Panc1 (cell line): ENCODE measurements at regions not wholly inside any gene's neighbourhood (a gene's known extent, or its start where the extent isn't known, plus 50 kb on each side); places are given as distances from the start of the nearest gene placed in this dataset.

Experiments used
- ATAC-seq: fragments of 200-7000 bp; cut with Tn5 transposase; 2 replicates; pipeline ENCODE4 v1.9.1; 2020; ENCODE audit warnings: mild to moderate bottlenecking, moderate library complexity
- BruUV-seq: library from RNA; stranded (reverse); fragments of 400-500 nt; replicated peaks from 2 replicates; lab custom pipeline; 2021; lab: Mats Ljungman, UMichigan
- CTCF ChIA-PET: fragments of 300-600 bp; sonication (Branson Sonifier 250); formaldehyde crosslinking; loops from one replicate; lab custom pipeline; 2022; ENCODE audit warnings: antibody characterized with exemption; lab: Charles Lee
- POLR2A ChIA-PET: fragments of 300-600 bp; sonication (Branson Sonifier 250); formaldehyde crosslinking; loops from one replicate; lab custom pipeline; 2022; ENCODE audit warnings: antibody characterized with exemption; lab: Charles Lee
- DNase-seq: peaks from one replicate; pipeline ENCODE4 v3.0.0-alpha.2; 2010; ENCODE audit warnings: low read depth, low spot score
- H3K27ac ChIP-seq: 2 replicates; pipeline ENCODE4 v1.5.1; 2011; ENCODE audit warnings: mild to moderate bottlenecking, low read length, inconsistent platforms
- H3K27me3 ChIP-seq: fragments of 200-500 bp; sonication (Bioruptor generic); 2 replicates; pipeline ENCODE4 v1.6.0; 2014; ENCODE audit warnings: low read length, inconsistent platforms; ENCODE audit not compliant: control insufficient read depth, insufficient read depth
- H3K36me3 ChIP-seq: fragments of 200-500 bp; sonication (Bioruptor generic); 2 replicates; pipeline ENCODE4 v1.5.1; 2014; ENCODE audit warnings: inconsistent platforms, mild to moderate bottlenecking, low read length, moderate library complexity; ENCODE audit not compliant: control insufficient read depth, insufficient read depth
- H3K4me1 ChIP-seq: 2 replicates; pipeline ENCODE4 v1.5.1; 2011; ENCODE audit warnings: inconsistent platforms, mild to moderate bottlenecking, low read length, moderate library complexity; ENCODE audit not compliant: control insufficient read depth, insufficient read depth
- H3K4me3 ChIP-seq, 2 experiments: 2 replicates each; pipeline ENCODE4 v1.5.1; 2011 to 2012; ENCODE audit warnings: low read depth in 2 of 2, low read length in 2 of 2, mild to moderate bottlenecking in 2 of 2, inconsistent platforms in 1 of 2, moderate library complexity in 1 of 2
- H3K9me3 ChIP-seq: fragments of 200-500 bp; sonication (Bioruptor generic); 2 replicates; pipeline ENCODE4 v1.5.1; 2014; ENCODE audit warnings: low read depth, mild to moderate bottlenecking, inconsistent platforms, low read length, moderate library complexity; ENCODE audit not compliant: control insufficient read depth, insufficient read depth
- CTCF ChIP-seq: fragments of 450-650 bp; IDR thresholded peaks from 2 replicates; pipeline ENCODE4 v1.5.1; 2017; ENCODE audit warnings: mild to moderate bottlenecking
- POLR2AphosphoS5 ChIP-seq: IDR thresholded peaks from 2 replicates; pipeline ENCODE4 v1.6.1; 2012; ENCODE audit warnings: mild to moderate bottlenecking, low read depth, low read length, moderate library complexity
- SIN3A ChIP-seq: IDR thresholded peaks from 2 replicates; pipeline ENCODE4 v1.6.1; 2012; ENCODE audit warnings: low read depth, mild to moderate bottlenecking, low read length, moderate library complexity, borderline replicate concordance; ENCODE audit not compliant: insufficient read depth
- TCF7L2 ChIP-seq: IDR thresholded peaks from 2 replicates; pipeline ENCODE4 v1.6.1; 2011; ENCODE audit warnings: mild to moderate bottlenecking, low read depth, low read length, inconsistent platforms
- in situ Hi-C: cut with HindIII; loops from 2 replicates; pipeline ENCODE4 v1.10.0; 2016; ENCODE audit warnings: low sequenced_read_pairs, low pct_unique_long_range_greater_than_20kb
- intact Hi-C: fragments of 100-400 bp; cut with micrococcal nuclease; formaldehyde crosslinking; loops from one replicate; pipeline ENCODE4 v1.10.0; 2022; ENCODE audit not compliant: unreplicated experiment
- TF ChIP-seq, protein P1 (sequence below), 2 experiments: IDR thresholded peaks; 2 replicates each; pipeline ENCODE4 v1.6.1; 2011 to 2012; ENCODE audit warnings: low read depth in 2 of 2, control low read depth in 1 of 2, low read length in 1 of 2, mild to moderate bottlenecking in 1 of 2, moderate library complexity in 1 of 2; ENCODE audit not compliant: insufficient read depth in 1 of 2

GRCh38 chr4:13877626-13878025 is 250.1 kb upstream of the BOD1L1 start:
- H3K27me3 ChIP-seq: no peaks in the 10 kb centered on the region
- no TSS peak for BruUV-seq
- ATAC-seq (no peak), DNase-seq (no peak)
- no peak for TF ChIP-seq SIN3A
- TF ChIP-seq, protein P1, sequence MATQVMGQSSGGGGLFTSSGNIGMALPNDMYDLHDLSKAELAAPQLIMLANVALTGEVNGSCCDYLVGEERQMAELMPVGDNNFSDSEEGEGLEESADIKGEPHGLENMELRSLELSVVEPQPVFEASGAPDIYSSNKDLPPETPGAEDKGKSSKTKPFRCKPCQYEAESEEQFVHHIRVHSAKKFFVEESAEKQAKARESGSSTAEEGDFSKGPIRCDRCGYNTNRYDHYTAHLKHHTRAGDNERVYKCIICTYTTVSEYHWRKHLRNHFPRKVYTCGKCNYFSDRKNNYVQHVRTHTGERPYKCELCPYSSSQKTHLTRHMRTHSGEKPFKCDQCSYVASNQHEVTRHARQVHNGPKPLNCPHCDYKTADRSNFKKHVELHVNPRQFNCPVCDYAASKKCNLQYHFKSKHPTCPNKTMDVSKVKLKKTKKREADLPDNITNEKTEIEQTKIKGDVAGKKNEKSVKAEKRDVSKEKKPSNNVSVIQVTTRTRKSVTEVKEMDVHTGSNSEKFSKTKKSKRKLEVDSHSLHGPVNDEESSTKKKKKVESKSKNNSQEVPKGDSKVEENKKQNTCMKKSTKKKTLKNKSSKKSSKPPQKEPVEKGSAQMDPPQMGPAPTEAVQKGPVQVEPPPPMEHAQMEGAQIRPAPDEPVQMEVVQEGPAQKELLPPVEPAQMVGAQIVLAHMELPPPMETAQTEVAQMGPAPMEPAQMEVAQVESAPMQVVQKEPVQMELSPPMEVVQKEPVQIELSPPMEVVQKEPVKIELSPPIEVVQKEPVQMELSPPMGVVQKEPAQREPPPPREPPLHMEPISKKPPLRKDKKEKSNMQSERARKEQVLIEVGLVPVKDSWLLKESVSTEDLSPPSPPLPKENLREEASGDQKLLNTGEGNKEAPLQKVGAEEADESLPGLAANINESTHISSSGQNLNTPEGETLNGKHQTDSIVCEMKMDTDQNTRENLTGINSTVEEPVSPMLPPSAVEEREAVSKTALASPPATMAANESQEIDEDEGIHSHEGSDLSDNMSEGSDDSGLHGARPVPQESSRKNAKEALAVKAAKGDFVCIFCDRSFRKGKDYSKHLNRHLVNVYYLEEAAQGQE (IDR thresholded peaks at IDR 0.05; ENCODE audit: insufficient read depth in 1 of 2, low read depth in 2 of 2, low read length in 1 of 2): no peak
- TF ChIP-seq POLR2AphosphoS5: no peak
- no peak for TF ChIP-seq CTCF
- CTCF ChIA-PET: no interaction called here
- H3K36me3 ChIP-seq: no peaks in the 10 kb centered on the region
- H3K27ac ChIP-seq: no peak overlapping the region
- no peaks in the 10 kb centered on the region for H3K9me3 ChIP-seq
- intact Hi-C loops: no loop called here
- POLR2A ChIA-PET: no interaction called here
- H3K4me1 ChIP-seq: no peaks in the 10 kb centered on the region
- in situ Hi-C loops: no loop called here
- H3K4me3 ChIP-seq: no peak overlapping the region

DNA sequence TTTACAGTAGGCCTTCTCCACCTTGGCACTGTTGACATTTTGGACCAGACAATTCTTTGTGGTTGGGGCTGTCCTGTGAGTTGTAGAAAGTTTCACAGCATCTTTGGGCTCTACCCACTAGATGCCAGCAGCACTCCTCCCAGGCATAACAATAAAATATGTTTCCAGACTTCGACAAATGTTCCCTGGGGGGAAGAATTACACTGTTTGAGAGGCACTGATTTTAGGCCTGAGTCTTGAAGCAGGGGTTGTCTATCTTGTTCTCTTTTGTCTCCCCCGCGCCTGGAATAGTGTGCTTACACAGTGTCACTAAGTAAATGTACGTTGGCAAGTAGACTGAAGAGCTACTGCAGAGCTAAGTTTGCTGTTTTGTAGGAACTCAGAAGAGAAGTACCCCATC is 254.4 kb upstream of the BOD1L1 start:
- BruUV-seq: no TSS peak
- no peaks in the 10 kb centered on the region for H3K27me3 ChIP-seq
- no peak overlapping the region for H3K4me3 ChIP-seq
- H3K4me1 ChIP-seq: no peaks in the 10 kb centered on the region
- no peak for ATAC-seq
- no peaks in the 10 kb centered on the region for H3K36me3 ChIP-seq
- in situ Hi-C loops: no loop called here
- DNase-seq: no peak
- TF ChIP-seq CTCF: peak; percentile 4; the same call in 1 of the 2 replicates
- TF ChIP-seq SIN3A: no peak
- ChIA-PET CTCF (no interaction called here), POLR2A (no interaction called here)
- H3K9me3 ChIP-seq: no peaks in the 10 kb centered on the region
- H3K27ac ChIP-seq: no peak overlapping the region
- intact Hi-C loops: no loop called here

GRCh38 chr4:13887010-13887409 is 259.5 kb upstream of the BOD1L1 start:
- no peaks in the 10 kb centered on the region for H3K4me1 ChIP-seq
- DNase-seq (no peak), ATAC-seq (no peak)
- no peak overlapping the region for H3K4me3 ChIP-seq
- no TSS peak for BruUV-seq
- no peak overlapping the region for H3K27ac ChIP-seq
- intact Hi-C loops: no loop called here
- H3K36me3 ChIP-seq: no peaks in the 10 kb centered on the region
- in situ Hi-C loops: no loop called here
- TF ChIP-seq TCF7L2: no peak
- POLR2A ChIA-PET: no interaction called here
- no peaks in the 10 kb centered on the region for H3K9me3 ChIP-seq
- CTCF ChIA-PET: no interaction called here
- no peaks in the 10 kb centered on the region for H3K27me3 ChIP-seq
